B cell (primary cell): ENCODE measurements at regions not wholly inside any gene's neighbourhood (a gene's known extent, or its start where the extent isn't known, plus 50 kb on each side); places are given as distances from the start of the nearest gene placed in this dataset.

ENCODE experiments used
- ATAC-seq: fragments of 200-7000 bp; cut with Tn5 transposase; one replicate; pipeline ENCODE4 v1.10.0; 2021; ENCODE audit warnings: low read depth, mild to moderate bottlenecking, moderate number of reproducible peaks, moderate library complexity
- CTCF ChIA-PET: fragments of 350-600 bp; sonication (Branson Sonifier 250); formaldehyde crosslinking; loops from one replicate; lab custom pipeline; 2021; ENCODE audit warnings: antibody characterized with exemption, inconsistent platforms; lab: Charles Lee
- POLR2A ChIA-PET: fragments of 350-600 bp; sonication (Branson Sonifier 250); formaldehyde crosslinking; loops from one replicate; lab custom pipeline; 2021; ENCODE audit warnings: antibody characterized with exemption; lab: Charles Lee
- DNase-seq: peaks from one replicate; pipeline ENCODE4 v3.0.0; 2013
- H2AFZ ChIP-seq: 2 replicates; pipeline ENCODE4 v1.6.1; 2012; ENCODE audit warnings: mild to moderate bottlenecking, low read depth, low read length; ENCODE audit not compliant: insufficient read depth, poor library complexity, severe bottlenecking
- H3K27ac ChIP-seq, 2 donors: 1 replicate in 1 of 2; 2 replicates in 1 of 2; pipeline ENCODE4 v1.5.1; 2012 to 2013; ENCODE audit warnings: low read length in 2 of 2, mild to moderate bottlenecking in 2 of 2, moderate library complexity in 1 of 2
- H3K27me3 ChIP-seq, 4 experiments: fragments of 200-600 bp in 1 of 4; sonication (generic) in 1 of 4; replicated peaks in 1 of 4; 1 replicate in 2 of 4; 2 replicates in 2 of 4; pipeline versions ENCODE4 v1.6.1 to v1.7.0; 2013 to 2016; ENCODE audit warnings: low read length in 3 of 4, mild to moderate bottlenecking in 2 of 4, mixed read lengths in 1 of 4, moderate library complexity in 1 of 4; ENCODE audit not compliant: insufficient read depth in 4 of 4, control insufficient read depth in 3 of 4; ENCODE audit errors: control extremely low read depth in 1 of 4
- H3K36me3 ChIP-seq, 2 experiments: replicated peaks in 1 of 2; 1 replicate in 1 of 2; 2 replicates in 1 of 2; pipeline versions ENCODE4 v1.6.1 to v1.7.1; 2013; ENCODE audit warnings: low read length in 1 of 2; ENCODE audit not compliant: insufficient read depth in 2 of 2, control insufficient read depth in 1 of 2; ENCODE audit errors: control extremely low read depth in 1 of 2, extremely low read depth in 1 of 2
- H3K4me1 ChIP-seq, 2 donors: fragments of 200-600 bp in 1 of 2; sonication (generic) in 1 of 2; 1 replicate in 1 of 2; 2 replicates in 1 of 2; pipeline versions ENCODE4 v1.5.1 to v1.6.1; 2013 to 2017; ENCODE audit warnings: low read length in 2 of 2; ENCODE audit not compliant: control insufficient read depth in 2 of 2, insufficient read depth in 2 of 2
- H3K4me2 ChIP-seq: replicated peaks from 2 replicates; pipeline ENCODE3; 2012; ENCODE audit warnings: mild to moderate bottlenecking, low read depth, low read length; ENCODE audit not compliant: poor library complexity, severe bottlenecking
- H3K4me3 ChIP-seq, 5 experiments: fragments of 200-600 bp in 1 of 5; sonication (generic) in 1 of 5; 1 replicate in 3 of 5; 2 replicates in 2 of 5; pipeline versions ENCODE4 v1.5.1 to v1.7.0; 2011 to 2016; ENCODE audit warnings: low read length in 4 of 5, mild to moderate bottlenecking in 4 of 5, low read depth in 2 of 5, control low read depth in 1 of 5, moderate library complexity in 1 of 5; ENCODE audit not compliant: insufficient read depth in 1 of 5; ENCODE audit errors: control extremely low read depth in 1 of 5, extremely low read depth in 1 of 5
- H3K79me2 ChIP-seq: fragments of 200-600 bp; sonication (generic); one replicate; pipeline ENCODE4 v1.6.0; 2016; ENCODE audit warnings: low read length; ENCODE audit not compliant: control insufficient read depth, insufficient read depth
- H3K9ac ChIP-seq: fragments of 200-600 bp; sonication (generic); 2 replicates; pipeline ENCODE4 v1.6.1; 2017; ENCODE audit warnings: mild to moderate bottlenecking, low read length, moderate library complexity
- H3K9me3 ChIP-seq, 3 donors: one replicate each; pipeline versions ENCODE4 v1.6.1 to v1.7.1; 2013; ENCODE audit warnings: low read length in 2 of 3; ENCODE audit not compliant: control insufficient read depth in 2 of 3, insufficient read depth in 1 of 3; ENCODE audit errors: control extremely low read depth in 1 of 3
- H4K20me1 ChIP-seq: 2 replicates; pipeline ENCODE4 v1.6.0; 2012; ENCODE audit warnings: mild to moderate bottlenecking, low read length; ENCODE audit not compliant: insufficient read depth, control insufficient read depth, poor library complexity, severe bottlenecking
- H3K27ac Mint-ChIP-seq: one replicate; pipeline ENCODE4 v1.8.0; 2021; ENCODE audit warnings: mixed read lengths
- H3K27me3 Mint-ChIP-seq: one replicate; pipeline ENCODE4 v1.8.0; 2021; ENCODE audit warnings: mixed read lengths
- H3K4me1 Mint-ChIP-seq: one replicate; pipeline ENCODE4 v1.8.0; 2021; ENCODE audit warnings: mixed read lengths
- H3K4me3 Mint-ChIP-seq: one replicate; pipeline ENCODE4 v1.8.0; 2021; ENCODE audit warnings: mixed read lengths
- H3K9me3 Mint-ChIP-seq: one replicate; pipeline ENCODE4 v1.8.0; 2022; ENCODE audit warnings: mixed read lengths; ENCODE audit not compliant: insufficient read depth
- CTCF ChIP-seq: fragments of 200-600 bp; IDR thresholded peaks from one replicate; pipeline ENCODE4 v1.8.0; 2022; ENCODE audit warnings: antibody characterized with exemption, mild to moderate bottlenecking
- EZH2 ChIP-seq: IDR thresholded peaks from 2 replicates; pipeline ENCODE4 v1.6.1; 2012; ENCODE audit warnings: borderline replicate concordance, low read depth, mild to moderate bottlenecking, moderate library complexity, low read length; ENCODE audit not compliant: insufficient read depth, poor library complexity, severe bottlenecking
- WGBS: methylation state at CpG from one replicate; pipeline ENCODE4 v1.1.5; 2013; ENCODE audit warnings: missing lambda C conversion rate; ENCODE audit not compliant: insufficient coverage; 5-methylcytosine and 5-hydroxymethylcytosine counted together
- intact Hi-C: fragments of 100-400 bp; cut with micrococcal nuclease; formaldehyde crosslinking; loops from one replicate; pipeline ENCODE4 v1.10.0; 2022

- Histone ChIP-seq H3K27me3 (no peaks in the 10 kb centered on the region), H3K9me3 (peaks cover 0 to 4% (median 2%) of the 10 kb centered on the region in 3 donors), H2AFZ (no peak overlapping the region), H4K20me1 (no peaks in the 10 kb centered on the region), H3K4me2 (no peak overlapping the region), H3K9ac (no peak overlapping the region), H3K79me2 (no peaks in the 10 kb centered on the region), H3K27ac (no peak overlapping the region), H3K4me1 (peaks cover 0 to 4% of the 10 kb centered on the region in 2 donors), H3K4me3 (no peak overlapping the region), H3K36me3 (no peaks in the 10 kb centered on the region)
- peaks cover 3% of the 10 kb centered on the region for H3K27me3 Mint-ChIP-seq
- no peak overlapping the region for H3K27ac Mint-ChIP-seq
- H3K9me3 Mint-ChIP-seq, result peaks cover 7% of the 10 kb centered on the region
- ATAC-seq (no peak), DNase-seq (no peak)
- TF ChIP-seq EZH2 (no peak), CTCF (no peak)
- intact Hi-C loops, result no loop called here
- WGBS, result no CpG with 5 or more reads among the region's 1 CpG
- peaks cover 8% of the 10 kb centered on the region for H3K4me1 Mint-ChIP-seq
- ChIA-PET CTCF (no interaction called here), POLR2A (no interaction called here)
- H3K4me3 Mint-ChIP-seq, result no peak overlapping the region
Measured at GRCh38 chr15:81454024-81454423, 80.0 kb upstream of the TMC3 start.

- H3K4me2 ChIP-seq, result no peak overlapping the region
- H3K36me3 ChIP-seq, result no peaks in the 10 kb centered on the region
- CTCF ChIA-PET, result no interaction called here
- no peaks in the 10 kb centered on the region for H4K20me1 ChIP-seq
- no CpG with 5 or more reads among the region's 1 CpG for WGBS
- no peak for ATAC-seq
- peaks cover 0 to 5% (median 1%) of the 10 kb centered on the region in 3 donors for H3K9me3 ChIP-seq
- DNase-seq, result no peak
- intact Hi-C loops, result no loop called here
- TF ChIP-seq CTCF (no peak), EZH2 (no peak)
- H3K4me3 ChIP-seq, result no peak overlapping the region
- Mint-ChIP-seq H3K4me1 (no peaks in the 10 kb centered on the region), H3K9me3 (peaks cover 3% of the 10 kb centered on the region), H3K27ac (no peak overlapping the region), H3K27me3 (peaks cover 3% of the 10 kb centered on the region), H3K4me3 (no peak overlapping the region)
- no peak overlapping the region for H3K27ac ChIP-seq
- H3K4me1 ChIP-seq, result no peaks in the 10 kb centered on the region
- POLR2A ChIA-PET, result no interaction called here
- no peak overlapping the region for H2AFZ ChIP-seq
- H3K79me2 ChIP-seq, result no peaks in the 10 kb centered on the region
- H3K27me3 ChIP-seq, result no peaks in the 10 kb centered on the region
- H3K9ac ChIP-seq, result no peak overlapping the region
Measured at GRCh38 chr15:81450721-81451120, 76.7 kb upstream of the TMC3 start.
